LHCN-M2 (cell line): ENCODE measurements at regions not wholly inside any gene's neighbourhood (a gene's known extent, or its start where the extent isn't known, plus 50 kb on each side); places are given as distances from the start of the nearest gene placed in this dataset.
"Not testable (repeated sequence)": the region's sequence is repeated elsewhere in the genome, so short reads cannot be mapped to it uniquely, and the experiment has no call there.

Experiments
- DNase-seq: peaks from one replicate; pipeline ENCODE4 v3.0.0-alpha.2; 2012; ENCODE audit warnings: low read depth

GRCh38 chr5:90338712-90339372 is 70.7 kb downstream of the CETN3 start:
- no peak for DNase-seq

DNA sequence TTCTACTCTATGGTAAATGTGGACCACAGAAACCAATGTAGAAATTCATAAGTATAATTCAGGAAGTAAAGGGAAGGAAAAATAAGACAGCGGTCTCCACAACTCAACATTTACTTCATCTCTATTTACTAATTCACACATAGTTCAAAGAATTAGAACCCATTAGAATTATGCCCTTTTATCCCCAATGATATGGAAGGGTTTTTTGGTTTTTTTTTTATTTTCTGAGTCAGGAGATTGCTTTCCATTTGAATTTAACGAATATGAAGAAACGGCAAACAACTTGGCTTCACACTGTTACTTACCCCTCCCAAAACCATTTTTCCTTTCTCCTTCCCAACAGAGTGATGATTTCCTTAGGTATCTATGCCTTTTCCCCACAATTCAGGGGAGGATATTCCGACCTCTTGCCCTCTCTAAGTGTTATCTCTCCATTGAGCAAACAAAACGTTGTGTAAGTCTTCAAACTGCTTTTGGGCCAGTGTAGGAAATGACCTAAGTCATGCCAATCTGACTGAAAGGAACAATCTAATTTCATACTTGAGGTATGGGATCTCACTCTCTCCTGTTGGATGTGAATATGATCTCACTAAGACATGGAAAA is 72.0 kb downstream of the CETN3 start:
- no peak for DNase-seq

- no peak for DNase-seq
These were observed 72.8 kb downstream of the CETN3 start for GRCh38 chr5:90336752-90337151.

- no peak for DNase-seq
These were observed 74.8 kb downstream of the CETN3 start for GRCh38 chr5:90334741-90335140.

DNA sequence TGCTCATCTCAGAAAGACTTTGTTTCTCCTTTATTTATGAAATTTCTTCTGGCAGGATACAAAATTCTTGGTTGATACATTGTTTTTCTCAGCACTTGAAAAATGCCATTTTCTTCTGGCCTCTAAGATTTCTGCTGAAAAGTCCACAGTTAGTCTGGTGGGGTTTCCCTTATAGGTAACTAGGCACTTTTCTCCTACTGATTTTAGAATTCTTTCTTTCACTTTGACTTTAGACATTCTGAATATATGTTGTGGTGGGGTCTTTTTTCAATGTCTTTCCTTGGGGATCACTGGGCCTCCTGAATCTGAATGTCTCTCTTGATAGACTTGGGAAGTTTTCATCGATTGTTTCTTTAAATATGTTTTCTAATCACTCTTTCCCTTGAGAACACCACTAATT is 79.6 kb downstream of the CETN3 start:
- no peak for DNase-seq

DNA sequence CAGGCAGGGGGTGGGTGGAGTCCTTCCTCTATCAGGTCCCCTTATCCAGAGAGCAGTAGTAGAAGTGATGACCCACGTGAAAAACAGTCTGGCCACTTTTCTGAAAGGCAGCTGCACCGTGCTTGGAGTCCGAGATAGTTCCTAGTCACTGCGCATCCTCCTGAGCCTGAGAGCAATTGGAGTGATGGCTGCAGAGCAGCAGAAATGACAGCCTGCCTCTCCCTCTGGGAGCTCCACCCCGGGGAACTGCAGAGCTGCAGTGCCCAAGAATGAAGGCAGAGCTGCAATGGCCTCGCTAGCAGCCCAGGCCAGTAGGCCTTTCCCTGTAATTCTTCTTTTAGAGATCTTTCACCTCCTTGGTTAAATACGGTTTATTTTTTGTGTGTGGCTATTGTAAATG is 82.6 kb downstream of the CETN3 start:
- no peak for DNase-seq

- DNase-seq, result no peak
These were observed 84.5 kb downstream of the CETN3 start for GRCh38 chr5:90325093-90325492.

DNA sequence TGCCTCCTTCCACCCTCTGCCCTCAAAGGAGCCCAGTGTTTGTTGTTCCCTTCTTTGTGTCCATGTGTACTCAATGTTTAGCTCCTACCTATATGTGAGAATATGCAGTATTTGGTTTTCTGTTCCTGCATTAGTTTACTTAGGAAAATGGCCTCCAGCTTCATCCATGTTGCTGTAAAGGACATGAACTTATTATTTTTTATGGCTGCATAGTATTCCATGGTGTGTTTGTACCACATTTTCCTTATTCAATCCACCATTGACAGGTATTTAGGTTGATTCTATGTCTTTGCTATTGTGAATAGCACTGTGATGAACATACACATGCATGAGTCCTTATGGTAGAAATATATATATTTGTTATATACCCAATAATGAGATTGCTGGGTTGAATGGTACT is 89.2 kb downstream of the CETN3 start:
- DNase-seq, result not testable (repeated sequence)

GRCh38 chr5:90312027-90312426 is 97.5 kb downstream of the CETN3 start:
- DNase-seq, result no peak

GRCh38 chr5:90311401-90311800 is 98.2 kb downstream of the CETN3 start:
- no peak for DNase-seq

- no peak for DNase-seq
These were observed 100.6 kb downstream of the CETN3 start for GRCh38 chr5:90308787-90309585.

DNA sequence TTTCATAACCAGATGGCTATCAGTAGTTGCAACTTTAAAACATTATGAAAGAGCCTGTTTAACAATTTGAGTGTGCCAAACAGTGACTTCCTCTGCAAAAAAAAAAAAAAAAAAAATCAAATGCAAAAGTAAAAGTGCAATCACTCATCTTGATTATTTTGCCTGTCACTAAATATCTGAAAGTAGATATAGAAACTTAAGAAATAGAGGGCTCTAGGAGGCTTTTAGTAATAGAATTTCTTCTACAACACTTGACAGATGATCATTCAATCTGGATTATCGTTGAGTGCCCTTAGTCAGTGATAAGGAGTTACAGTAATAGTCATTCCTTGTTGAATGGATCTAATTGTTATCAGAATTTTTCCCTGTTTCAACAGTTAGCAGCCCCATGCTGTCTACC is 101.8 kb downstream of the CETN3 start:
- DNase-seq, result no peak

DNA sequence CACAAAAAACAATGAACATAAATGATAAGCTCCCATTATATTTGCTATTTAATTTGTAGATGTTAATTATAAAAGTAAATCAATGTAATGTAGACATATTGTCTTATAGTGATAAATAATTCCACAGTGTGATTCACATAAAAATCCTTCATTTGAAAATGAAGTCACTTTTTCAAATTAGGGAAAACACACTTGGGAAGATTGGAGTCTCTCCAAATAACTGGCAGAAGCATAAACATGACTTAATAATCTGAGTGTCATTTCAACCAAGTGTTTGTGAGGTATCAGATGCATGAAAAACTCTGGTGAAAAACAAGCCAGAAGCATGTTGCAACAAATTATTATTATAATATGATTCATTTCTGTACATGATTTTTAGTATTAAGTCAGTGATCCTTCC is 102.2 kb downstream of the CETN3 start:
- no peak for DNase-seq

DNA sequence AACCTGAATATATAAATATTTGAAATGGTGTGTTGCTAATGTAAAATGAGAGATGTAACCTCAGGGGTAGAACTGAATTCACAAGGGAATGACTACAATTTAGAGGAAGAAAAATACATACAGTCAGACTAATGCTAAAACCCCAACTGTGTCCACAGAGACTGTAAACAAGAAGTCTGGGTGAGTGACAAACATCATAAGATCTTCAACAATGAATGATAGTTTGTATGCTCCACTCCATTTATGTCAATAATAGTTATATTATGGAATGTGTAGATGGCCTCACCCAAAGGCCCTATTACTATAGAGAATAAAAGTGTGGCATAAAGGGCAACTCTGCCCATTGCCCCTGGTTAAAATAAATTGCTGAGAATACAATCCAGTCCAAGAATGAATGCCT is 102.9 kb downstream of the CETN3 start:
- DNase-seq, result no peak

GRCh38 chr5:90305041-90305720 is 104.4 kb downstream of the CETN3 start:
- no peak for DNase-seq

DNA sequence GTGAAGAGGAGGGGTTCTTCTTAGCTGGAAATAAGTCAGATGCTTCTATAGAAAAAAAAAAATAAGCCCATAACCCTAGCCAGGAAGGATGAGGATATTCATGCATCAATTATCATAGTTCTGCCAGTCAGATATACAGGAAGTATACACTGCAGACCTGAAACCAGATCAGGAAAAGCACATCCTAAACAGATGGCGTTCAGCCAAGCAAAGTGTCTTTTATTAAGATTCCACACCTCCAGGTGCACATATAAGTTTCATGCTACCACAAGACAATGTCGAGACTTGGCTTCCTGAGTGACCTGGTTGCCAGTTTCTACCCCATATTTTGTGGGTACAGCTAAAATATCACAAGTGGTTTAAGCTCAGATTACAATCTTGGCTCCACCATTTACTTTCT is 108.3 kb downstream of the CETN3 start:
- DNase-seq, result no peak

GRCh38 chr5:90297045-90297764 is 112.4 kb downstream of the CETN3 start:
- no peak for DNase-seq

- DNase-seq, result no peak
These were observed 115.0 kb downstream of the CETN3 start for GRCh38 chr5:90294604-90295003.

DNA sequence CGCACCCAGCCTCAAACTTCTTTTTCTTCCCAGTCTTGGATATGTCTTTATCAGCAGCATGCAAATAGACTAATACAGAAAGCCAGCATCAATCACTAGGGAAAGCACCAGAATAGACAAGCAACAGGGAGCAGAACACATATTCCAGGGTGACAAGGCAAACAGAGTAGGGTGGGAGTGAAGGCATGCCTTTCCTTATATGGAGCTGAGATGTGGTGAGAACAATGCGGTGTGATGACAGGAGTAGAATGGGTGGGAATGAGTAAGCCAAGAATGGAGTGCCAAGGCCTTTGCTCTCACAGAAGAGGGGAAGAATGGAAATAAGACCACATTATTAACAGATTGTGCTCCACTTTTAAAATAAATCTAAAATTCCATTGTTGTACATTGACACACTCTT is 115.6 kb downstream of the CETN3 start:
- peak; percentile 2 for DNase-seq

GRCh38 chr5:90290648-90291047 is 118.9 kb downstream of the CETN3 start:
- DNase-seq, result no peak

DNA sequence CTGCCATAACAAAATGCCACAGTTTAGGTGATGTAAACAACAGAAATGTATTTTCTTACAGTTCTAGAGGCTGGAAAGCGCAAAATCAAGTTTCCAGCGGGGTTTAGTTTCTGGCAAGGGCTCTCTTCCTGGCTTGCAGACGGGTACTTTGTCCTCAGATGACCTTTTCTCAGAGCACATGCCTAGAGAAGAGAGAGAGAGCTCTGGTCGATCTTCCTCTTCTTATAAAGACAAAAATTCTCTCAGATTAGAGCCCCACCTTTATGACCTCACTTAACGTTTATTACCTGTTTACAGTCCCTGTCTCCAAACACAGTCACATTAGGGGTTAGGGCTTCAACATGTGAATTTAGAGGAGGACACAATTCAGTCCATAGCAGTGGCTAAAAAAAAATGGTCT is 119.7 kb downstream of the CETN3 start:
- DNase-seq, result peak; percentile 3

DNA sequence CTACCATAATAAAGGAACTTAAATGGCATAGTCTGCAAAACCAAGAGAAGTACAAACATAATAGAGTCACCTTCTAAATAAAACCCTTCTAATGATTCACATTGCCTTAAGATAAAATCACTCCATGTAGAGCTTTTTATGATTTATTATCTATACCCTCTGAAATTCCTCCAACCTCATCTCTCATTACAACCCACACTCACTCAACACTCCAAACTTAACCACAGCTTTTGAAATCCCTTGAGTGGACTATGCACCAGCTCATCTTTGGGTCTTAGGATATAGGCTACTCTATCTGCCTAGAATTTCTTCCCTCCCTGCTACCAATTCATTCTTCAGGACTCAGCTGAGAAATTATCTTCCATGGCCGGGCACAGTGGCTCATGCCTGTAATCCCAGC is 122.5 kb downstream of the CETN3 start:
- DNase-seq, result no peak
